NCI-H748 treated with DMSO at 0.1 percent for 48 hours (cell line): ENCODE measurements at regions not wholly inside any gene's neighbourhood (a gene's known extent, or its start where the extent isn't known, plus 50 kb on each side); places are given as distances from the start of the nearest gene placed in this dataset.

ENCODE experiments used
- DNase-seq: peaks from one replicate; lab custom pipeline; 2025; lab: John Stamatoyannopoulos, UW

DNA sequence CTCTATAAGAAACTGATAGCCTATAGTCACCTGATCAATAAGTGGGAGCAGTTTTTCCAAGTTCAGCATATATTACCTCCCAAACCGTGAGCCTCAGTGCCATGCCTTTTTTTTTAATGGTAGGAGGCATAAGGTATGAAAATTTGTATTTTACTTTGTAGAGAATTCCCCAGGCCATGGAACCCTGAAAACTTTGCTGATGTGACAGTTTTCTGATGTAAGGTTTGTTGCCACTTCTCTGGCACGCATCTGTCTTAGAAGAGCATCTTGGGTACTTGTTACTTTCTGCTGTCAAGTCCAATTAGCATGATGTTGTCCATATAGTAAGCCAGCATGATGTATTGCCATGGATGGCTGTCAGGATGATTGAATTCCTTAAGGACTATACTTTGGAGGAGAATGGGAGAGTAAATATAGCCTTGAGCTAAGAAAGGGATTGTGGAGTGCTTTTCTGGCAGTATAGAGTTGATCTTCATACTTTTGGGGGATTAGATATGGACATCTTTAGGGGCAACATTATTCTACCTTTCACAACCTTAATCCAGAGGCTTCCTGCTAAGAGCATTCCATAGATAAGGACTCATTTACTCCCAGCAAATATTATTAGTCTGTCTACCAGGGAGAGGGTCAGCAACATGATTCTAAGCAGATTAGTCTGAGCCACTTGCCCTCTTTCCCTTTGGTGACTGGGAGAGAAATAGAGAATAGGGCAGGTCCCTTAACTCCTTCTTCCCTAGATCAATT lies 389.6 kb downstream of the YTHDC2 start:
- no peak for DNase-seq

DNA sequence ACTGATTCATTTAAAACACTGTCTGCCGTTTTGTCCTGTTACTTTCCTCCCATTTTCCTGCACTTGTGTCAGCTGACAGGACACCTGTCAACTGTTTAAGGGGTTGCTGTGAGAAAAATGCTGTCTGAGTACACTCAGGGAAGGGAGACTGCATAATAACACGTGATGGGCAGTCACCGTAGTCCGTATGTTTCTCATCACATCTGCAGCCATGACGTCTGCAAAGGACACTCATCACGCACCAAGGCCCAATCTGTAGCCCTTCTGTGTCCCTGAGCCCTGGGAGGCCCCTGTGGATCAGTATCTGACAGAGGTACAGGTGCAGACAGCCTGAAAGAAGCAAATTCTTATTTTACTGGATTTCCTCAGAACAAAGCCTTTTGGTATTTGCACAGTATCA lies 396.3 kb downstream of the YTHDC2 start:
- no peak for DNase-seq

DNA sequence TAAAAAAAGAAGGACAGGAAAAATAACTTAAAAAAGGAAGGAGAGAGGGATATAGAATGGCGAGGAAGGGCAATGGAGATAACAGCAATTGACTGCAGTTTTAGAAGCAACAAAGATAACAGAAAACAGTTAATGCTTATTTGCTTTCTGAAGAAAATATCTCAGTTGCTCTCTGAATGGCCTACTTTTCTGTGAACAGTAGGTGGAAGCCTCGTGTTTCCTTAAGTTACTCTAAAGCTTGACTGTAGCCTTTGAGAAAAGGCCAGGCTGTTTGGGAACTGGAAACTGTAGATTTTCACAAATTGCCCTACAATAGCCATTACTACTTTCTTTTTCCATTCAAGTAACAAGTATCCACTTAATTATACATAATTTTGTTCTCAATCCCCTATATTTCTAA lies 404.5 kb downstream of the YTHDC2 start:
- no peak for DNase-seq

DNA sequence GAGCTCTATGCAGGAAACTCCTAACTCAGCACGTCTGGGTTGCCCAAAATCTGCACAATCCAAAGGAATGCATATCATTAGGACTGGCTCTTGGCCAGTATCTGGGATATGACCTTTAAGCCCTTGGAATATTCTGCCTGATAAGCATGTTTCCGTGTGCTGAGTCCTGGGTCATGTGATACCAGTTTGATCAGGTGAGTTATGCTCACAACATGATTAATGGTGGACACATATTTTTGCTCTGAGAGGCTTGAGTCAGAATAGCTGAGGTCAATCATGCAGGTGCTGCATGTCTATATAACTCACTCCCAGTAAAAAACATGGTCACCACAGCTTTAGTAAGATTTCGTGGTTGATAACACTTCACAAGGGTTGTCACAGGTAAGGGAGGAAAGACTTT lies 408.8 kb downstream of the YTHDC2 start:
- no peak for DNase-seq

DNA sequence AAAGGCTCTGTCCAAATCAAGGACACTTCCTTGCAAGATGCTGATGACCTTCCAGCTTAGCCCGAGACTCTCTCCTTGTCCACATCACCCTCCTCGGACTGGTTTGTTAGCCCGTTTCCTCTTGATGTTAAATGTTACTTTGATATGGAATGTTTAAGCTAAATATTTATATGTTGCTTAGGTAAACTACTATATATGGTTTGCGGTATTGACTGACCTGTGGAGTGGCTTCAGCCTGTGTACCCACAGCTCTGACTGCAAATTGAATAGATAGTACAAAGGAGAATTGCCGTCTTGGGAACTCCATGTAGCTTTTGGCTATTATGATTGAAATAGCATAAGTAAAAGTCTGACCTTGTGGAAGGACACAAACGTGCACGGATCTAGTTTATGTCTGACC lies 422.0 kb downstream of the YTHDC2 start:
- DNase-seq = no peak

DNA sequence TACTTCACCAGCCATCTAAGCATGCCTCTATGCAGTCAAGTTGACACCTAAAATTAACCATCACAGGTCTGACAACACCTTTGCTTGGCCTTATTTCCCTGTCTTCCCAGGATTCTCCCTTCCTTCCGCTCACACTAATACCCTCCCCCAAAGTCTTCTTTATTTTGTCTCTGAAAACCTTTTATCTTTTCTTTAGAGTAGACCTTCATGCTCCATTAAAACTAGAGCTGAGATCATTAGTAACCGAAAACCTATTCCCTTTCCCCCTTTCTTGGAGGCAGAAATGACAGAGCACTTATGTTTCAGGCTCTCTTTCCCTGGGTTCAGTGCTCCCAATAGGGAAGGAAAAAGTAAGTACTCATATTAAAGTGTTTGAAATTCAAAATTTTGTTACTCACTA lies 423.8 kb downstream of the YTHDC2 start:
- no peak for DNase-seq

DNA sequence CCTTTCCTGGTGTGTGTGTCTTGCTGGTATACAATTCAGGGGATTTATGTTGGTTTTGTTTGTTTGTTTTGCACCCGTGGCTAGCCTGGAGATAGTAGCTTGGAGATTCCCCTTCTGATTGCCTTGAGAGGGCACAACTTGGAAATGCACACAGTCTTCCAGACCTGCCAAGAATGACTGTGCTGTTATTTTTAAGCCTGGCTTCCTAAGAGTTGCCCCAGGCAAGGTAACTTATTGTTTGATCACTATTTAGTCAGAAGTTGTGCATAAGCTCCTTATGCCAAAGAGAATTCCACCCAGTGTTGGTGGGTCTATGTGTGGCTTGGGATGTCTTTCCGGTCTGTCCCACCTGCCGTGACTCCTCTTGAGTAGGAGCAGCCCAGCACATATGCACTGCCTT lies 421.9 kb upstream of the KCNN2 start:
- no peak for DNase-seq

DNA sequence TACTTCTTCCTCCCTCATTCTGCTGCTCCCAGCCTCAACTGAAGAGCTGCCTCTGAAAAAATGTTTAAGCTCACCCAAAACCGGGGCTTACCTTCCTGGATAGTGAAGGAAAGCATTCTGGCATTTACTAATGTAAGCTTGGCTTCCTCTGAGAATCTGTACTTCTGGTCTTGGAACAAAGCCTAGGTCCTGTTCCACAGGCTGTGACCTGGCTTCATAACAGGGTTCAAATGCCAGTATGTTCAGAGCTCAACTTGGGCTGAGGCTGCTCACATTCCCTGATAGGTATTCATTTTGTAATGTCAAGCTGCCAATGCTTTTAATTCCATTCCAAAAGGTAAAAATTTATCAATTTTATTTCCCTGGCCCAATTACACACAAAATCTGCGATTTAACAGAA lies 411.7 kb upstream of the KCNN2 start:
- DNase-seq = no peak

DNA sequence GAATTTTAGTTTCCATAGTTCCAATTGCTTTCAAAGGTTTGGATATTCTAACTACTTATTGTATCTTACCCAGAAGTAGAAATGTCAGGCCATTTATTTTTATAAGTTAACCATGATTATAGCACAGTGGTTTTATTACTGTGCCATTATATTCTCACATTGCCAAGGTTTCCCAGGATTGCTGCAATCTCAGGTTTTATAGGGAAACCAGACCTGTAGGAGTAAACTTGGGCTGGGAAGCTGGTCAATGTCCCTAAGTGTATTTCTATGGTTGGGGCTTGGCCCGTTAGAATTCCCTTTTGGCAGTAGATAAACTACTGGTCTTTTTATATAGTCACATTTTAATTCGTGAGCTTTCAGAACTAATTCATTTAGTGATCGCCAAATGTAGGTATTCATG lies 396.6 kb upstream of the KCNN2 start:
- no peak for DNase-seq

DNA sequence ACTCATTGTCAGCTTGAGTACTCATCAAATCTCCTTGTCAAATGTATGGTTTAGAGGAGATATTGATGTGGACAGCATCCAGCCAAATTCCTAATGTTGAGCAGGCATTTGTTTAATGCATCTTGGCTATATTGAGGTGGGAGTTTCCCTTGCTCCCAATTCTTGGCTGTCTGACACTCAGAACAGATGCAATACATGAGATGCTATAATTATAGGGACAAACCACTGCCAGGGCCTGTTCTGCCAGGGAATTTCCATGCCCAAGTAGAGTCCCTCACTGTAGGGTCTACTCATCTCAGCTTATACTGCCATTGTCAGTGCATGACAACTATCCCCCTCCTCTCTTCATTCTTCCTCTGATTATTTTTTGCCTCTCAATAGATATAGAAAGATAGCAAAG lies 392.0 kb upstream of the KCNN2 start:
- no peak for DNase-seq

DNA sequence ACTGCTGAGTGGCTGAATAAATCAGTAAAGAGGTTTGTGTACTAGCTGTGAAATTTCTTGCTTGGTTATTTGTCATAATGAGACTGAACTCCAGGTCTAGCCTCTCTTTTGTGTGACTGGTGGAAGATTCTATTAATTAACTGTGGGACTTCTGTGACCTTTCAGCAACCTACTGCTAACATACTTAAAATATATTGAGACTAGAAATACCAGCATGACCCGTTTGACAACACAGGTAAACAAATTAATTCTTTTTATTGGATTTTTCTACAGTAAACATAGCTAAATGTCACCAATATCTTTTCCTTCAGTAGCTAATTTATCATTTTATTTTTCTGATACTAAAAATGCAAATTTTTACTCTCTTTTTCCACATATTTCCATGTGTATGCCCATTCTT lies 390.4 kb upstream of the KCNN2 start:
- DNase-seq = no peak

DNA sequence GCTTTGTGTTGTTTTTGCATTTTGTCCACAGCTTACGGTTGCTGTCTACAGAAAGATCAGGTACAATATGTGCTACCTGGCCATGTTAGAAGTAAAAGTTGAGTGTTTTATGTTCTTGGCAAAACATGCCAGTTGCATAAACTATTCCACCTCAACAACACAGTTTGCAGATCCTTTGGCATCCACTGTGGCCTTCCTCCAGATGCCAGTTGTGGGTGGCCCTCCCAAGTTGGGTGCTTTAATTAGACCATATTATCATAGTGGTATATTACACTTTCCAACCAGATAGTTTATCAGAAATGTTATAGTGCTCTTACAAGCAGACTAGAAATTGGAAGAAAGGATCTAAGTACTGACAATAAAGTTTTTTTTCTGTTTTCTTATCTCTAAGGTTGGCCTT lies 386.9 kb upstream of the KCNN2 start:
- DNase-seq = no peak

DNA sequence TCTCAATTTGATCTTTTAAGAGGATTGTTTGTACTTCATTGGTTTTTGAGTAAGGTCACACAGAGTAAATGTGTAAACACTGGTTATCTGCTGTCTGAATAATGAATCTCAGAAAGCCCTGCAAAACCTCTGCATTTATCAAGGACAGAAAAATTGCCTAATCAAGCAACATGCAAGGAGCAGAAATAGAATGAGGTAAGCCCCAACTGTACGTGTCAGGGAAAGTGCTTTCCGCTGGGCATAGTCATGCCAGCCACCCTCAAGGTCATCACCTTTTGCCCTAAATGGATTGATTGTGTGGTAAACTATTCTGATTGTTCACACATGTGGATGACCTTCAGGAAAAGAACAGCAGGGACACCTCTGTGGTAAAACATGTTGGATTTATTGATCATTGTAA lies 376.9 kb upstream of the KCNN2 start:
- DNase-seq = no peak

DNA sequence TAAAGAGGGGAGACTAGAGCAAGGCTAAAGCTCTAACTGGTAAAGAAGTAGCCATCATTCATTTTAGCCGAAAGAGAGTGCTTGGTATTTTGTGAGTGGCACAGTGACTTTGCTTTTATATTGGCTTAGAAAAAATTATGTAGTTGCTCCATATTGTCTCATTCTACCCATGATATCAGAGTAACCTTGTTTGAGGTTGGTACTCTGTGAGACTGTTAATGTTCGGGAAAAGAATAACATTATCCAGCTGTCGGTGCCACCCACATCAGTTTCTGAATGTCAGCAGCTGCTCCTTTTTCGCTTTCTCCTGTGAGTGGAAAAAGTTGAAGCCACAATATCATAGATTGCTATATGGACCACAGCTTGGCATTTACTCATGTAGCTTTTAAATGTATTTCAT lies 376.4 kb upstream of the KCNN2 start:
- DNase-seq = no peak

DNA sequence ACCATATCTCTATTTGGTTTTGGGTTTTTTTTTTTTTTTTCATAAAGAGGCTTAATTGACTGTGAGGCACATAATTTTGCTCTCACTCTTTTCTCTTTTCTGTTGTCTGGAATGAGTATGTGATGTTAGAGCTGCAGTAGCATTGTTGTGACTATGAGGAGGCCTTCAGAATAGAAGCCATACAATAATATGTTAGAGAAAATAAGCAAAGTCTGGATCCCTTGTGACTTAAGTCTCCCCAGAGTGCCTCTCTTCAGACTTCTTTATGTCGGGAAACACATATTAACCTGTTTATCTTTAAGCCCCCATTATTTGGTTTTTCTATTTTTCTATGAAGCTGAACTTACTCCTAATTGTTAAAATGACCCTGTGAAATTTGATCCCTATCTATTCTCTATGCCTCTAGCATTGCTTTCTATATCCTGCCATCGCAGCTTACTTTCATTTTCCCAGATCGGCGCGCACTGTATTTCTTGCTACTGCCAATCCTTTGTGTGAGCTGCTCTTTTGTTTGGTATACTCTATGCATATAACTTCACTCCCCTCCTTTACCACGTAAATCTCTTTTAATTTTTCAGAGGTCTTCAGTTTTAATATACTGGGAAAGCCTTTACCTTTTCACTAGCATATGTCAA lies 372.5 kb upstream of the KCNN2 start:
- DNase-seq = peak; percentile 12

DNA sequence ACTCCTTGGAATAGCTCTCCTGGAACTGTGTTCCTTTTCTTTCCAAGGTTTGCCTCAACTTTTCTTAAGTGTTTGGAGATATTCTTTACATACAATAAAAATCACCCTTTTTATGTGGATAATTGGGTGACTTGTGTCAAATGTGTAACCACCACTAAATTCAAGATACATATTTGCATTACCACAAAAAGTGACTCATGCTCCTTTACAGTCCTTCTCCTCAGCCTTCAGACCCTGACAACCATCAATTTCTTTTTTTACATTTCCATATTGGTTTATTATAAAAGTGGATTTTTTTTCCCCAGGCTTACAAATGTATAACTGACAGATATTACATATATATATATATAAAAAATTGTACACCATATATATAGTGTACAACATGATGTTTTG lies 372.0 kb upstream of the KCNN2 start:
- no peak for DNase-seq

DNA sequence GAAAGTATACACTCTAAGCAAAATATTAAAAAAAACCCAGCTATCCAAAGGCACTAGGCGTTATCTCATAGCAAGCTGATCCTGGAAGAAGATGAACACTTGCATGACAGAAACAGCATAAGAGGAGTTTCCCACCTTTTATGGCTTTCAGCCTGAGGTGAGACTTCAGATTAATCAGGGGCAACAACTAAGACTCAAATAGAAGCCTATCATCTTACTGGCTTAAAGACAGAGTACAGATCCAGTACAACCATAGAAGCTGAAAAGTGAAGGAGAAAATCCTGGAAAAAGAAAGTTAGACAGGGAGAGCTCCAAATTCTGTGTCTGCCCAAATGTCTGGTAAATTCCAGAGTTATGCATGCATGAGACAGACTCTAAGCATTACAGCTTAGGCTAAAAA lies 360.8 kb upstream of the KCNN2 start:
- DNase-seq = no peak

DNA sequence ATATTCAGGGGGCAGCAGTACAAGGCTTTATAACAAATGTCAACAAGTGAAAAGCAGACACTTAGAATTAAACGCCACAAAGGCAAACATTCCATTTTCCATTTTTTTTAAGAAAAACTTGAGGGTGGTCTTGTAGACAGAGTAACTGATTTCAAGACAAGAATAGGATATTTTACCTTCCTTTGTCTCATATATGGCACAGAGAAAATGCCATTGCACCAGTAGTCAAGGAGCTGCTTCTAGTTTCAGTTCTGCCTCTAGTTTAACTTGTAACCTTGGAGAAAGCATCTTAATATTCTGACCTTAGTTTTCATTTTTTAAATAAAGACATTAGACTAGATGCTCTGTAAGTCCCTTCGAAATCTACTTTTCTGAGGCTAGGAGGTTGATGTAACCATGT lies 355.3 kb upstream of the KCNN2 start:
- no peak for DNase-seq

DNA sequence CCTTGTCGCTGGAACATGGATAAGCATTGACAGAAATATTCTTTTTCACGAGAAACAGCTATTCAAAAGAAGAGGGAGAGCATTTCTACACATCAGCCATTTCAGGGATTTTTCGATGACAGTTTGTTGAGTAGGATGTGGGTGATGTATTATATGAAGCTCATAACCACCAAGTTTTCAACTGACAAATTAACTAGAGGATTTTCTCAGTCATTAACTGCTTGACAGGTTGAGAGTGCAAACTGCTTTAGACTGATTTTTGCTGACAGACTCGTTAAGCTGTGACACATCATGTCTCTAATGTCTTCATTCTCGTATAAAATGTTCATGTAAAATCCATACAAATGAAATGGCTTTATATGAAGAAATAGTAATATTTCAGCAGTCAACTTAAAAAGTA lies 354.2 kb upstream of the KCNN2 start:
- no peak for DNase-seq

DNA sequence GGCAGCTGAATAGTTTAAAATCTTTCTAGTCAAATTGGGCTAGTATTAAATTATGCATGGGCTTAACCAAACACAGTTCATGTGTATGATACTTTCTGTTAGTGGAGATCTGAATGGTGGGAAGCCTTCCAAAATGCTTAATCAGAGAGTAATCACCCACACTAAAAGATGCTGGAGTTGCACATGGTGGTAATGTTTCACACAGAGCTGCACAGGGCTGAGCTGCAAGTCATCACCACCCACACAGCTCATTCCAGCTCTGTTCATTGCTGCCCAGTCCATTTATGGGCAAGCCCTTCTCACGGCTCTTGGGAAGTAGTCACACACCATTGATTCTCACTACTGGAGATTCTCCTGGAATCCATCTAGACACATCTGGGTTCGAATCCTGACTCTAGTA lies 351.5 kb upstream of the KCNN2 start:
- no peak for DNase-seq

DNA sequence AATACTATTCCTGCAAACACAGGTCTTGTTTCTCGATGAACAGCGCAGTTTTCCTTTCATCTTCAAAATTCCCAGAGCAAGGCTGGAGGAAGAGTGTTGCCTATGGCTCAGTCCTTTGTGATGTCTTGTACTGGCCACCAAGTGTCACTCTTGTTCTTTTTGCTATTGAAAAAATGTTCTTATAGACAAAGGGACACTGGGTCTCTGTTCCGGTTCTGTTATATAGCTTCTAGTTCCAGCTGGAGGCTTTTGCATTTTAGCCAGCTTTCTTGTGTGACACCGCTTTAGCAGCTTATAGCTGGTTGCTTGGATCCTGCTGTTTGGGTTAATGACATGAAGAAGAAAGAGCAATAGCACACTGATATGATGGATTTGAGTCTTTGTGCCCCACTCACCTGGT lies 343.7 kb upstream of the KCNN2 start:
- DNase-seq = no peak

DNA sequence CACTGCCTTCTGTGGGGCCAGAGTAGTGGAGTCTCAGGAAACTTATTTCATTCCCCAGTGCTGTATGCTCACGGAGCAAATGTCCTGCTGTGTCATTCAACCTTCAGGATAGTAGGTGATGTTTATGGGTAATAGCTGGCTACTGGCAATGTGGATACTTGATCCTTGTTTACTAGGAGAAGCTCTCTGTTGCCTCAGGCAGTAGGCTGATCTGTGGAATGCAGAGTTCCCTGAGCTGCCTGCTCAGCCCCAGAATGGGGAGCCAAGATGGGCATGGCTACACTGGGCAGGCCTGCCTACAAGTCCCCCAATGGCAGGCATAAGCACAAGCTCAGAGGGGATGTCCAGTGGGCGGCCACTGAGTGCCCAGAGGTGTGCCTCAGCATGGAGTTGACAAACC lies 323.1 kb upstream of the KCNN2 start:
- no peak for DNase-seq

DNA sequence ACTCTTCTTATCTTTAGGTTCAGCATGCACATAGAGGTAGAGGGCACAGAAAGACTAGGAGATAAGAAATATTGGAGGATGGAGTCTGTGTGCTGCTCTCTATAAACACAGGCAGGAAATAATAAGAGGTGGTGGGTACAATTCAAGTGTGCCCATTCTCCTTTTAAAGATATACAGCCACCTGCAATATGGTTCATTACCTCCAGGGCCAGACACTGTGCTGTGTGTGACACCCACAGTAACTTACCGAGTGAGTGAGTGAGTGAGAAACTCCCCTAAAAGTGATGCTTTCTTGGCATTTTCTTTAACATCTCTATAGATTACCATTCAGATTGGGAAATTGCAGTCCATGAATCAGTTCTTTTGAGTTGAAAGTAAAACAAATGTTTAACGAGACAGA lies 311.8 kb upstream of the KCNN2 start:
- DNase-seq = no peak

DNA sequence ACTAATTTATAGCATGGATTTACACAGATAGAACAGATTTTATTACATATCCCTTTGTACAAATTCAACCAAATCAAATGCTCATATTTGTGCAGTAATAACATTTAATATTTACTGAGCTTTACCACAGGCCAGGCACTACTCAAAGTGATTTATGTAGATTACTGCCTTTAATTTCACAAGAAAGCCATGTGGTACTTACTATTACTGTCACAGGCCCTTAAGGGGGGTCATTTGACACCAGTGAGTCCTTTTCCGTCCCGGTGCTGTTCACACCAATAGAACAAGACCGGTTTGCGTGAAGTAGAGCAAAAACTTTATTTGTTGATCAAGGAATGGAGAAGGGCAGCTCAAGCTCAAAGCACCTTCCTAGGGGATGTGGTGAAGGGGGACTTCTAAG lies 308.5 kb upstream of the KCNN2 start:
- no peak for DNase-seq
